SU-DHL-6 (cell line): ENCODE measurements at regions not wholly inside any gene's neighbourhood (a gene's known extent, or its start where the extent isn't known, plus 50 kb on each side); places are given as distances from the start of the nearest gene placed in this dataset.

Source experiments
- H2AFZ ChIP-seq: fragments of 200-600 bp; sonication (generic); 2 replicates; pipeline ENCODE4 v1.6.1; 2014; ENCODE audit warnings: low read depth, mild to moderate bottlenecking, moderate library complexity, mixed read lengths, antibody characterized with exemption, low read length; ENCODE audit not compliant: severe bottlenecking
- H3F3A ChIP-seq: fragments of 200-600 bp; shearing (Covaris generic); 2 replicates; pipeline ENCODE4 v1.6.0; 2016; ENCODE audit warnings: antibody characterized with exemption, mild to moderate bottlenecking; ENCODE audit not compliant: insufficient read depth
- H3K27ac ChIP-seq: fragments of 200-600 bp; sonication (generic); 2 replicates; pipeline ENCODE4 v1.5.1; 2016; ENCODE audit warnings: low read depth, mild to moderate bottlenecking, low read length, moderate library complexity, mixed read lengths
- H3K27me3 ChIP-seq: fragments of 200-600 bp; sonication (generic), shearing (Covaris generic); 2 replicates; pipeline ENCODE4 v1.6.0; 2014; ENCODE audit warnings: mild to moderate bottlenecking, low read length
- H3K36me3 ChIP-seq: fragments of 200-600 bp; sonication (generic); 2 replicates; pipeline ENCODE4 v1.6.1; 2014; ENCODE audit warnings: mild to moderate bottlenecking, low read length, mixed read lengths
- H3K4me2 ChIP-seq: fragments of 300-600, 200-600 bp; shearing (Covaris generic), sonication (generic); 2 replicates; pipeline ENCODE4 v1.6.0; 2014; ENCODE audit warnings: low read length, low read depth, mild to moderate bottlenecking; ENCODE audit not compliant: poor library complexity, severe bottlenecking
- H3K4me3 ChIP-seq: fragments of 200-600 bp; sonication (generic); 2 replicates; pipeline ENCODE4 v1.5.1; 2014; ENCODE audit warnings: antibody characterized with exemption, low read length, mild to moderate bottlenecking, mixed read lengths; ENCODE audit not compliant: insufficient read depth, poor library complexity, severe bottlenecking
- H3K79me2 ChIP-seq: fragments of 200-600 bp; sonication (generic); 2 replicates; pipeline ENCODE4 v1.6.1; 2014; ENCODE audit warnings: mild to moderate bottlenecking, low read length, moderate library complexity; ENCODE audit not compliant: insufficient read depth
- H3K9ac ChIP-seq: fragments of 200-600 bp; sonication (generic); 2 replicates; pipeline ENCODE4 v1.7.0; 2014; ENCODE audit warnings: mild to moderate bottlenecking, low read length
- H3K9me2 ChIP-seq: fragments of 200-600 bp; sonication (generic); replicated peaks from 2 replicates; pipeline ENCODE4 v1.6.1; 2014; ENCODE audit warnings: low read length; ENCODE audit not compliant: insufficient read depth
- H3K9me3 ChIP-seq: fragments of 200-600 bp; sonication (generic); 2 replicates; pipeline ENCODE4 v1.6.1; 2014; ENCODE audit warnings: low read length, mixed read lengths; ENCODE audit not compliant: insufficient read depth
- H4K20me1 ChIP-seq: fragments of 200-600 bp; sonication (generic); 2 replicates; pipeline ENCODE4 v1.6.1; 2014; ENCODE audit warnings: low read depth, mild to moderate bottlenecking, antibody characterized with exemption, low read length, moderate library complexity, mixed read lengths
- EZH2phosphoT487 ChIP-seq: fragments of 200-600 bp; sonication (generic), shearing (Covaris generic); conservative IDR thresholded peaks from 2 replicates; pipeline ENCODE4 v1.6.1; 2018; ENCODE audit warnings: mild to moderate bottlenecking, antibody characterized with exemption, low read length, moderate library complexity, mixed read lengths
- TF ChIP-seq, protein P1 (sequence below): fragments of 200-600 bp; sonication (generic); IDR thresholded peaks from one replicate; pipeline ENCODE4 v1.5.1; 2017; ENCODE audit warnings: antibody characterized with exemption, mild to moderate bottlenecking, low read length, moderate library complexity; ENCODE audit not compliant: insufficient read depth, poor library complexity, severe bottlenecking

DNA sequence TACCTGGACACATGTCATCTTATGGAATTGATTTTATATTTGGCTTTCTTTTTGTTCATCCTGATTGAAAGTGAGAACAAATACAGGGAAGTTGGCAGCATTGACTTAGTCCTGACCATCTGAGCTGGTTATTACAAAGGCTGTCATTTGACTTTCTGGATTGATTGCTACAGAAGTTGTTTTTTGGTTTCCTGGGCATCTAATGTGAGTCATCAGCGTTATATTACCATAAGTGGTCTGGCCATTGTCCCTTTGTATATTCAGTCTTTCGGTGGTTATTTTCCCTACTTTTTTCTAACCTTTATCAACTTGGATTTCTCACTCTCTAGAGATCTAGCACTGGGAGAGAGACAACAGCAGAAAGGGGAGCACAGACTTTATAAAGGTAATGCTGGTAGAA lies 1646.5 kb downstream of the MRPL39 start:
- Histone ChIP-seq H3K27me3 (no peaks in the 10 kb centered on the region), H3K36me3 (no peaks in the 10 kb centered on the region), H3F3A (no peaks in the 10 kb centered on the region), H3K79me2 (no peaks in the 10 kb centered on the region), H3K9ac (no peak overlapping the region), H3K4me3 (no peak overlapping the region), H2AFZ (no peak overlapping the region), H3K4me2 (no peak overlapping the region), H4K20me1 (no peaks in the 10 kb centered on the region), H3K9me3 (no peaks in the 10 kb centered on the region), H3K27ac (no peak overlapping the region), H3K9me2 (no peaks in the 10 kb centered on the region)
- TF ChIP-seq, protein P1, sequence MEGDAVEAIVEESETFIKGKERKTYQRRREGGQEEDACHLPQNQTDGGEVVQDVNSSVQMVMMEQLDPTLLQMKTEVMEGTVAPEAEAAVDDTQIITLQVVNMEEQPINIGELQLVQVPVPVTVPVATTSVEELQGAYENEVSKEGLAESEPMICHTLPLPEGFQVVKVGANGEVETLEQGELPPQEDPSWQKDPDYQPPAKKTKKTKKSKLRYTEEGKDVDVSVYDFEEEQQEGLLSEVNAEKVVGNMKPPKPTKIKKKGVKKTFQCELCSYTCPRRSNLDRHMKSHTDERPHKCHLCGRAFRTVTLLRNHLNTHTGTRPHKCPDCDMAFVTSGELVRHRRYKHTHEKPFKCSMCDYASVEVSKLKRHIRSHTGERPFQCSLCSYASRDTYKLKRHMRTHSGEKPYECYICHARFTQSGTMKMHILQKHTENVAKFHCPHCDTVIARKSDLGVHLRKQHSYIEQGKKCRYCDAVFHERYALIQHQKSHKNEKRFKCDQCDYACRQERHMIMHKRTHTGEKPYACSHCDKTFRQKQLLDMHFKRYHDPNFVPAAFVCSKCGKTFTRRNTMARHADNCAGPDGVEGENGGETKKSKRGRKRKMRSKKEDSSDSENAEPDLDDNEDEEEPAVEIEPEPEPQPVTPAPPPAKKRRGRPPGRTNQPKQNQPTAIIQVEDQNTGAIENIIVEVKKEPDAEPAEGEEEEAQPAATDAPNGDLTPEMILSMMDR = no peak
- no peak for TF ChIP-seq EZH2phosphoT487

DNA sequence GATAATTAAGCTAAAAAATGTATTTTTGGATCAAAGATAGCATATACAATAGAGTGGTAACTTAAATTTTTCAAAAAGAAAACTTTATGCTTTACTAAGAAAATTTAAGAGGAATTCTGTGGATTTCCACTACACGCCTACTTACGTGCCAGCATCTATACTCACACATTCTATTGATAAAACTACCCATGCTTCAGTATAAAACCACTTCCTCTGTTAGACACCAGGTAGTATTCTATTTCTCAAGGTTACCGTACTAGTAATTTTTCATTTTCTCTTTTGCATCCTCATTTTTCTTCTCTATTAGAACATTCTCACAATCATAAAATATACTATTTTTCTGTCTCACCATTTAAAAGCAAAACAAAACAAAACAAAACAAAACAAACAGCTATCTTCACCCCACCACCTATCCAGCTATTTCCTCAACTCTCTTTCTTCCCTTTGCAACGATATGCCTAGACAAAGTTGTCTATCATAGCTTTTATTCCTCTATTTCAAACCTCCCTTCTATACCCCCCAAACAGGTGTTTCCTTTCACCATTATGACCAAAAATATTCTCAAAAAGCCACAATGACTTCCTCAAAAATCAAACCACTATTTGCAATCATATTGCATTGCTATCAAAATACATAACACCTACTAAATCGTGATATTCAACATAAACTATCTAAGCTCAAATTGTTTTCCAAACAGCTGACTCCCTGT lies 1652.0 kb downstream of the MRPL39 start:
- Histone ChIP-seq H3K4me2 (peak overlapping the region; percentile 49), H2AFZ (peak overlapping the region; percentile 27), H3K79me2 (no peaks in the 10 kb centered on the region), H3K36me3 (no peaks in the 10 kb centered on the region), H3F3A (no peaks in the 10 kb centered on the region), H4K20me1 (no peaks in the 10 kb centered on the region), H3K27me3 (no peaks in the 10 kb centered on the region), H3K9ac (no peak overlapping the region), H3K9me3 (no peaks in the 10 kb centered on the region), H3K27ac (no peak overlapping the region), H3K4me3 (peak overlapping the region; percentile 17), H3K9me2 (no peaks in the 10 kb centered on the region)
- no peak for TF ChIP-seq EZH2phosphoT487
- TF ChIP-seq, protein P1 = no peak

DNA sequence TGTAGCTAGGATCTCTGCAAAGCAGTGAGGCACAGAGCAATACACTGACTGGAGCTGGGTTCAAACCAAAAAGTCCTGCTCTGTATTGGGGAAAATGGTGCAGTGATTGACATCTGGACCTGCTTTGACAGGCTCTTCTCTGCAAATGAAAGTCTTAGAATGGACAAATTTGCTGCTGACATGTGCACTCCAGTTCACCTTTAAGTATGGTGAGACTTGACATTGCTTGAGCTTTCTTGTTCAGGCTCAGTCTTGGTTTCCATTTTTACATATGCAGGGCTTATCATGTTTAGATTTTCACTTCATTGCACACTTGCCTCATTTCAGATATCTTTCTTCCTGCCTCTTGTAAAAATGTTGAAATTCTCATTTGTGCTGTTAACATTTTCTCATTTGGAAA lies 1655.0 kb downstream of the MRPL39 start:
- no peaks in the 10 kb centered on the region for H3K9me2 ChIP-seq
- no peaks in the 10 kb centered on the region for H3K79me2 ChIP-seq
- H3K27me3 ChIP-seq = no peaks in the 10 kb centered on the region
- no peaks in the 10 kb centered on the region for H3K36me3 ChIP-seq
- TF ChIP-seq, protein P1 = no peak
- no peak for TF ChIP-seq EZH2phosphoT487
- H3K4me2 ChIP-seq = no peak overlapping the region
- no peak overlapping the region for H3K9ac ChIP-seq
- no peaks in the 10 kb centered on the region for H3F3A ChIP-seq
- no peak overlapping the region for H3K4me3 ChIP-seq
- H4K20me1 ChIP-seq = no peaks in the 10 kb centered on the region
- H3K27ac ChIP-seq = no peak overlapping the region
- H2AFZ ChIP-seq = no peak overlapping the region
- no peaks in the 10 kb centered on the region for H3K9me3 ChIP-seq
